Astrocyte (in vitro differentiated cells and primary cell): ENCODE measurements at regions not wholly inside any gene's neighbourhood (a gene's known extent, or its start where the extent isn't known, plus 50 kb on each side); places are given as distances from the start of the nearest gene placed in this dataset.

Source experiments
- DNase-seq: peaks from one replicate; pipeline ENCODE4 v3.0.0-alpha.2; 2010; ENCODE audit warnings: low read depth
- FAIRE-seq: peaks from 2 replicates; lab custom pipeline; 2011; peaks lifted over from hg19 to GRCh38; lab: Jason Lieb, UNC
- H2AFZ ChIP-seq: 2 replicates; pipeline ENCODE4 v1.6.0; 2012; ENCODE audit warnings: low read depth, low read length, inconsistent platforms
- H3K27ac ChIP-seq: 2 replicates; pipeline ENCODE4 v1.5.1; 2011; ENCODE audit warnings: low read depth, low read length, inconsistent platforms
- H3K27me3 ChIP-seq: 2 replicates; pipeline ENCODE4 v1.6.0; 2011; ENCODE audit warnings: low read length, inconsistent platforms; ENCODE audit not compliant: insufficient read depth
- H3K36me3 ChIP-seq: 2 replicates; pipeline ENCODE4 v1.5.1; 2011; ENCODE audit warnings: low read length, inconsistent platforms; ENCODE audit not compliant: insufficient read depth
- H3K4me1 ChIP-seq: 2 replicates; pipeline ENCODE4 v1.5.1; 2011; ENCODE audit warnings: low read length, inconsistent platforms; ENCODE audit not compliant: insufficient read depth
- H3K4me2 ChIP-seq: 2 replicates; pipeline ENCODE4 v1.6.0; 2012; ENCODE audit warnings: low read length, inconsistent platforms
- H3K4me3 ChIP-seq: 2 replicates; pipeline ENCODE4 v1.5.1; 2011; ENCODE audit warnings: low read depth, mild to moderate bottlenecking, low read length, inconsistent platforms; ENCODE audit not compliant: insufficient read depth
- H3K79me2 ChIP-seq: 2 replicates; pipeline ENCODE4 v1.6.0; 2012; ENCODE audit warnings: mild to moderate bottlenecking, low read length, inconsistent platforms; ENCODE audit not compliant: insufficient read depth
- H3K9ac ChIP-seq: 2 replicates; pipeline ENCODE4 v1.6.0; 2012; ENCODE audit warnings: mild to moderate bottlenecking, low read length, inconsistent platforms
- H3K9me3 ChIP-seq: 2 replicates; pipeline ENCODE4 v1.5.1; 2012; ENCODE audit warnings: low read depth, mild to moderate bottlenecking, low read length, inconsistent platforms; ENCODE audit not compliant: insufficient read depth
- H4K20me1 ChIP-seq: 2 replicates; pipeline ENCODE4 v1.6.0; 2012; ENCODE audit warnings: low read length, inconsistent platforms; ENCODE audit not compliant: insufficient read depth
- H3K27ac Mint-ChIP-seq: one replicate; pipeline ENCODE4 v1.8.0; 2021; ENCODE audit warnings: mild to moderate bottlenecking, mixed read lengths; ENCODE audit not compliant: unreplicated experiment
- H3K27me3 Mint-ChIP-seq: one replicate; pipeline ENCODE4 v1.8.0; 2021; ENCODE audit warnings: low read depth, mixed read lengths; ENCODE audit not compliant: unreplicated experiment
- H3K36me3 Mint-ChIP-seq: one replicate; pipeline ENCODE4 v1.8.0; 2021; ENCODE audit warnings: low read depth, mixed read lengths; ENCODE audit not compliant: unreplicated experiment
- H3K4me1 Mint-ChIP-seq: one replicate; pipeline ENCODE4 v1.8.0; 2021; ENCODE audit warnings: low read depth, mixed read lengths; ENCODE audit not compliant: unreplicated experiment
- H3K4me3 Mint-ChIP-seq: one replicate; pipeline ENCODE4 v1.8.0; 2021; ENCODE audit warnings: mild to moderate bottlenecking, moderate library complexity, mixed read lengths; ENCODE audit not compliant: unreplicated experiment
- H3K9me3 Mint-ChIP-seq: one replicate; pipeline ENCODE4 v1.8.0; 2021; ENCODE audit warnings: mild to moderate bottlenecking, mixed read lengths; ENCODE audit not compliant: unreplicated experiment
- EZH2 ChIP-seq: IDR thresholded peaks from 2 replicates; pipeline ENCODE4 v1.6.1; 2012; ENCODE audit warnings: mild to moderate bottlenecking, low read length, inconsistent platforms; ENCODE audit not compliant: insufficient read depth
- TF ChIP-seq, protein P1 (sequence below): IDR thresholded peaks from 2 replicates; pipeline ENCODE4 v1.5.1; 2011; ENCODE audit warnings: low read depth, mild to moderate bottlenecking, inconsistent platforms, low read length, moderate library complexity; ENCODE audit not compliant: insufficient read depth

DNA sequence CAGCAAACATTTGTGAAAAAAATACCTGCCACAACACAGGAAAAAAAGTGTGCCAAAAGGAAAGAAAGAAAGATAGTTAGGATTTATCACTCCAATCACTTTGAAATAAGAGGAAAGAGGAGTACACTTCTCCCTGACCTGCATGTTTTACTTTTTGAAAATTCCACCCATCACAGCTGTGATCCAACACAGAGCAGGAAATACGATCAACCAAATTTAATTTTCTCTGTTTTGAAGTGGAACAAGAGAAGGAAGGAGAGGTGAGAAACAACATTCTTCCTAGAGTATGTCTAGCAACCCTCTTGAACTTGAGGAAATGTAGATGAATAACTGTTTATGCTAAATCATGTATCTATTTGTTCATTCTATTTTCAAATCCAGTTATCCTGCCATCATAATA lies 284.7 kb upstream of the SYT1 start:
- H3K79me2 ChIP-seq = no peaks in the 10 kb centered on the region
- no peaks in the 10 kb centered on the region for H3K27me3 ChIP-seq
- Mint-ChIP-seq H3K4me1 (no peaks in the 10 kb centered on the region), H3K27me3 (no peaks in the 10 kb centered on the region), H3K4me3 (no peak overlapping the region), H3K36me3 (no peaks in the 10 kb centered on the region), H3K9me3 (peaks cover 10% of the 10 kb centered on the region), H3K27ac (no peak overlapping the region)
- no peaks in the 10 kb centered on the region for H3K9me3 ChIP-seq
- no peaks in the 10 kb centered on the region for H3K4me1 ChIP-seq
- no peaks in the 10 kb centered on the region for H4K20me1 ChIP-seq
- H3K4me2 ChIP-seq = no peak overlapping the region
- no peak overlapping the region for H3K9ac ChIP-seq
- no peak overlapping the region for H2AFZ ChIP-seq
- DNase-seq = no peak
- H3K4me3 ChIP-seq = no peak overlapping the region
- H3K36me3 ChIP-seq = no peaks in the 10 kb centered on the region
- TF ChIP-seq, protein P1, sequence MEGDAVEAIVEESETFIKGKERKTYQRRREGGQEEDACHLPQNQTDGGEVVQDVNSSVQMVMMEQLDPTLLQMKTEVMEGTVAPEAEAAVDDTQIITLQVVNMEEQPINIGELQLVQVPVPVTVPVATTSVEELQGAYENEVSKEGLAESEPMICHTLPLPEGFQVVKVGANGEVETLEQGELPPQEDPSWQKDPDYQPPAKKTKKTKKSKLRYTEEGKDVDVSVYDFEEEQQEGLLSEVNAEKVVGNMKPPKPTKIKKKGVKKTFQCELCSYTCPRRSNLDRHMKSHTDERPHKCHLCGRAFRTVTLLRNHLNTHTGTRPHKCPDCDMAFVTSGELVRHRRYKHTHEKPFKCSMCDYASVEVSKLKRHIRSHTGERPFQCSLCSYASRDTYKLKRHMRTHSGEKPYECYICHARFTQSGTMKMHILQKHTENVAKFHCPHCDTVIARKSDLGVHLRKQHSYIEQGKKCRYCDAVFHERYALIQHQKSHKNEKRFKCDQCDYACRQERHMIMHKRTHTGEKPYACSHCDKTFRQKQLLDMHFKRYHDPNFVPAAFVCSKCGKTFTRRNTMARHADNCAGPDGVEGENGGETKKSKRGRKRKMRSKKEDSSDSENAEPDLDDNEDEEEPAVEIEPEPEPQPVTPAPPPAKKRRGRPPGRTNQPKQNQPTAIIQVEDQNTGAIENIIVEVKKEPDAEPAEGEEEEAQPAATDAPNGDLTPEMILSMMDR = no peak
- TF ChIP-seq EZH2 = no peak
- no peak for FAIRE-seq
- no peak overlapping the region for H3K27ac ChIP-seq

DNA sequence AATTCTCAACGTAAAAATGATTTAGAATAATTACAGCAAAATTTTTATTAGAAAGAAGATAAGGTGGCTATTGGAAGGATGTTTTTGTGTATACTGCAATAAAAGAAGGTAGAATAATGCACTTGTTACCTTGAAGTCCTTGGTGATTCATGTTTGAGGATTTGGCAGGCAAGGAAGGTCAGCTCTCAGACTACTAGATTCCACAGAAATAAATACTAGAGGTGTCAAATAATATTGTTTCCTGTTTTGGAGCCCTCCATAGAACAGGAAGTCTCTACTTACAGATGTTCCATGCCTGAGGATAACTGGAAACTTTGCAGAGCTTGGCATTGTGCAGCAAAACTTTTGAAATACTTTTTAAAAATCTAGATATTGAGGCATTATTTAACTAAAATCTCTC lies 284.3 kb upstream of the SYT1 start:
- no peaks in the 10 kb centered on the region for H3K27me3 ChIP-seq
- no peak overlapping the region for H3K9ac ChIP-seq
- FAIRE-seq = no peak

GRCh38 chr12:78584695-78585094 lies 279.9 kb upstream of the SYT1 start:
- no peak overlapping the region for H2AFZ ChIP-seq
- FAIRE-seq = no peak
- no peaks in the 10 kb centered on the region for H3K36me3 ChIP-seq
- H3K79me2 ChIP-seq = no peaks in the 10 kb centered on the region
- H3K4me3 ChIP-seq = no peak overlapping the region
- H3K4me1 Mint-ChIP-seq = no peaks in the 10 kb centered on the region
- H3K27ac ChIP-seq = no peak overlapping the region
- H3K4me3 Mint-ChIP-seq = no peak overlapping the region
- H3K4me1 ChIP-seq = no peaks in the 10 kb centered on the region
- no peaks in the 10 kb centered on the region for H3K27me3 ChIP-seq
- peaks cover 4% of the 10 kb centered on the region for H3K9me3 ChIP-seq
- no peak overlapping the region for H3K9ac ChIP-seq
- H4K20me1 ChIP-seq = no peaks in the 10 kb centered on the region
- no peak overlapping the region for H3K4me2 ChIP-seq
- H3K36me3 Mint-ChIP-seq = no peaks in the 10 kb centered on the region
- no peak for DNase-seq
- no peaks in the 10 kb centered on the region for H3K27me3 Mint-ChIP-seq
- no peak overlapping the region for H3K27ac Mint-ChIP-seq
- TF ChIP-seq, protein P1 = no peak
- TF ChIP-seq EZH2 = no peak
- peaks cover 9% of the 10 kb centered on the region for H3K9me3 Mint-ChIP-seq

More for the DNA sequence above, 284.3 kb upstream of the SYT1 start:
- H2AFZ ChIP-seq = no peak overlapping the region
- peaks cover 8% of the 10 kb centered on the region for H3K9me3 Mint-ChIP-seq
- H3K36me3 ChIP-seq = no peaks in the 10 kb centered on the region
- no peaks in the 10 kb centered on the region for H3K4me1 ChIP-seq
- no peak overlapping the region for H3K27ac ChIP-seq
- no peak overlapping the region for H3K4me3 ChIP-seq
- no peak overlapping the region for H3K27ac Mint-ChIP-seq
- H3K36me3 Mint-ChIP-seq = no peaks in the 10 kb centered on the region
- H3K4me2 ChIP-seq = no peak overlapping the region
- H4K20me1 ChIP-seq = no peaks in the 10 kb centered on the region
- H3K79me2 ChIP-seq = no peaks in the 10 kb centered on the region
- no peaks in the 10 kb centered on the region for H3K4me1 Mint-ChIP-seq
- H3K27me3 Mint-ChIP-seq = no peaks in the 10 kb centered on the region
- no peak overlapping the region for H3K4me3 Mint-ChIP-seq
- no peaks in the 10 kb centered on the region for H3K9me3 ChIP-seq
- no peak for DNase-seq
- no peak for TF ChIP-seq EZH2
- TF ChIP-seq, protein P1 = no peak
